ENCODE measurements at regions not wholly inside any gene's neighbourhood (a gene's known extent, or its start where the extent isn't known, plus 50 kb on each side); places are given as distances from the start of the nearest gene placed in this dataset.

GRCh38 chr11:69227271-69227670, 66.7 kb upstream of the MYEOV start:
- TF ChIP-seq, protein P1, sequence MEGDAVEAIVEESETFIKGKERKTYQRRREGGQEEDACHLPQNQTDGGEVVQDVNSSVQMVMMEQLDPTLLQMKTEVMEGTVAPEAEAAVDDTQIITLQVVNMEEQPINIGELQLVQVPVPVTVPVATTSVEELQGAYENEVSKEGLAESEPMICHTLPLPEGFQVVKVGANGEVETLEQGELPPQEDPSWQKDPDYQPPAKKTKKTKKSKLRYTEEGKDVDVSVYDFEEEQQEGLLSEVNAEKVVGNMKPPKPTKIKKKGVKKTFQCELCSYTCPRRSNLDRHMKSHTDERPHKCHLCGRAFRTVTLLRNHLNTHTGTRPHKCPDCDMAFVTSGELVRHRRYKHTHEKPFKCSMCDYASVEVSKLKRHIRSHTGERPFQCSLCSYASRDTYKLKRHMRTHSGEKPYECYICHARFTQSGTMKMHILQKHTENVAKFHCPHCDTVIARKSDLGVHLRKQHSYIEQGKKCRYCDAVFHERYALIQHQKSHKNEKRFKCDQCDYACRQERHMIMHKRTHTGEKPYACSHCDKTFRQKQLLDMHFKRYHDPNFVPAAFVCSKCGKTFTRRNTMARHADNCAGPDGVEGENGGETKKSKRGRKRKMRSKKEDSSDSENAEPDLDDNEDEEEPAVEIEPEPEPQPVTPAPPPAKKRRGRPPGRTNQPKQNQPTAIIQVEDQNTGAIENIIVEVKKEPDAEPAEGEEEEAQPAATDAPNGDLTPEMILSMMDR (IDR thresholded peaks at IDR 0.05; ENCODE audit: low read depth, low read length), result no peak
- TF ChIP-seq EZH2phosphoT487 (IDR thresholded peaks at IDR 0.05; ENCODE audit: low read depth), result no peak
